HepG2 (cell line): ENCODE measurements at regions not wholly inside any gene's neighbourhood (a gene's known extent, or its start where the extent isn't known, plus 50 kb on each side); places are given as distances from the start of the nearest gene placed in this dataset.

Experiments
- HHEX ChIP-seq: IDR thresholded peaks from 2 replicates; pipeline ENCODE4 v1.6.1; 2016; ENCODE audit warnings: control low read depth
- NFE2L2 ChIP-seq: fragments of 150-350 bp; IDR thresholded peaks from 2 replicates; pipeline ENCODE4 v1.6.1; 2014; ENCODE audit warnings: low read length
- ZFYVE20 ChIP-seq: sonication (generic); formaldehyde crosslinking; IDR thresholded peaks from 2 replicates; pipeline ENCODE4 v1.8.0; 2023; ENCODE audit warnings: low read depth, mild to moderate bottlenecking, moderate library complexity, missing genetic modification reagents, borderline replicate concordance
- ZNF292 ChIP-seq: sonication (generic); formaldehyde crosslinking; IDR thresholded peaks from 2 replicates; pipeline ENCODE4 v1.8.1; 2022; ENCODE audit warnings: mild to moderate bottlenecking, low read depth, missing genetic modification reagents, borderline replicate concordance

DNA sequence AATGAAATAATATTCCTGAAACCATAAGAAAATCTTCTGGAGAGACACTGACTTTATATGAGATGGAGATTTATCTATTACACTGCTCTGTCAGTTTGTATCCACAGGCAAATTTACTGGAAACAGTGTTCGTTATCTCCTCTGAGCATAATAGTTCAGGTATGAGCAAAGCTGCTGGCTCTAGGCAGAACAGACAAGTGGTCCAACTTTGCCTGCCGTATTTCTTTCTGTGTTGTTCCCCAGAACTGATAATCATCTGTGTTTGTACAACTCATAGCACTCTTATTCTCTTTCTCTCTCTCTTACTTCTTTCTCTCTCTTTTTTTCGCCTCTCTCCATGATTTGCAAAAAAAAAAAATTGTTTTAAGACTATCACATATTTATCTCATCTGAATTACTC lies 623.8 kb upstream of the CHORDC1 start:
- no peak for TF ChIP-seq NFE2L2
- TF ChIP-seq ZNF292 (CRISPR knock-in tag): no peak
- TF ChIP-seq ZFYVE20 (CRISPR knock-in tag): no peak
- no peak for TF ChIP-seq HHEX
